Caco-2 (cell line): ENCODE measurements at regions not wholly inside any gene's neighbourhood (a gene's known extent, or its start where the extent isn't known, plus 50 kb on each side); places are given as distances from the start of the nearest gene placed in this dataset.

Experiments used
- BruUV-seq: library from RNA; stranded (reverse); fragments of 400-500 nt; replicated peaks from 2 replicates; lab custom pipeline; 2021; lab: Mats Ljungman, UMichigan
- CTCF ChIA-PET: fragments of 300-600 bp; sonication (Branson Sonifier 250); formaldehyde crosslinking; loops from one replicate; lab custom pipeline; 2022; ENCODE audit warnings: antibody characterized with exemption; lab: Charles Lee
- POLR2A ChIA-PET: fragments of 300-600 bp; sonication (Branson Sonifier 250); formaldehyde crosslinking; loops from one replicate; lab custom pipeline; 2022; ENCODE audit warnings: antibody characterized with exemption; lab: Charles Lee
- DNase-seq, 2 experiments: peaks; one replicate each; pipeline versions ENCODE4 v3.0.0 to v3.0.0-alpha.2; 2020 to 2022
- H3K27me3 ChIP-seq: replicated peaks from 2 replicates; pipeline ENCODE4 v1.6.0; 2011; ENCODE audit warnings: low read length; ENCODE audit not compliant: control insufficient read depth, insufficient read depth
- H3K36me3 ChIP-seq: 2 replicates; pipeline ENCODE4 v1.5.1; 2011; ENCODE audit warnings: low read length; ENCODE audit not compliant: control insufficient read depth, insufficient read depth
- H3K4me1 ChIP-seq: fragments of 250-450 bp; sonication (Bioruptor Pico); 2 replicates; pipeline ENCODE4 v1.5.1; 2020; ENCODE audit warnings: mild to moderate bottlenecking
- H3K4me3 ChIP-seq: 2 replicates; pipeline ENCODE4 v1.5.1; 2011; ENCODE audit warnings: low read depth, mild to moderate bottlenecking, control low read depth, low read length
- H3K9me3 ChIP-seq: fragments of 250-450 bp; sonication (Bioruptor Pico); 2 replicates; pipeline ENCODE4 v1.5.1; 2020; ENCODE audit warnings: mild to moderate bottlenecking, moderate library complexity
- H3K27ac Mint-ChIP-seq: one replicate; pipeline ENCODE4 v1.8.0; 2022; ENCODE audit warnings: mixed read lengths; ENCODE audit not compliant: unreplicated experiment
- H3K27me3 Mint-ChIP-seq: one replicate; pipeline ENCODE4 v1.8.0; 2022; ENCODE audit warnings: mixed read lengths; ENCODE audit not compliant: insufficient read depth, unreplicated experiment
- H3K36me3 Mint-ChIP-seq: one replicate; pipeline ENCODE4 v1.8.0; 2022; ENCODE audit warnings: mild to moderate bottlenecking, mixed read lengths; ENCODE audit not compliant: insufficient read depth, unreplicated experiment
- H3K4me1 Mint-ChIP-seq: one replicate; pipeline ENCODE4 v1.8.0; 2022; ENCODE audit warnings: low read depth, mixed read lengths; ENCODE audit not compliant: unreplicated experiment
- H3K4me3 Mint-ChIP-seq: one replicate; pipeline ENCODE4 v1.8.0; 2022; ENCODE audit warnings: mild to moderate bottlenecking, moderate library complexity, mixed read lengths; ENCODE audit not compliant: unreplicated experiment
- H3K9me3 Mint-ChIP-seq: one replicate; pipeline ENCODE4 v1.8.0; 2022; ENCODE audit warnings: mixed read lengths; ENCODE audit not compliant: unreplicated experiment
- intact Hi-C: fragments of 100-400 bp; cut with micrococcal nuclease; formaldehyde crosslinking; loops from one replicate; pipeline ENCODE4 v1.10.0; 2022; ENCODE audit not compliant: unreplicated experiment
- TF ChIP-seq, protein P1 (sequence below), 2 experiments: fragments of 200-600 bp in 1 of 2; IDR thresholded peaks; 1 replicate in 1 of 2; 2 replicates in 1 of 2; pipeline versions ENCODE4 v1.5.1 to v1.8.0; 2011 to 2022; ENCODE audit warnings: antibody characterized with exemption in 1 of 2, control low read depth in 1 of 2, inconsistent platforms in 1 of 2, low read depth in 1 of 2, low read length in 1 of 2, mild to moderate bottlenecking in 1 of 2, moderate library complexity in 1 of 2; ENCODE audit not compliant: insufficient read depth in 1 of 2, severe bottlenecking in 1 of 2, unreplicated experiment in 1 of 2

- Mint-ChIP-seq H3K27ac (no peak overlapping the region), H3K36me3 (no peaks in the 10 kb centered on the region), H3K4me1 (no peaks in the 10 kb centered on the region), H3K9me3 (no peaks in the 10 kb centered on the region), H3K27me3 (peaks cover 2% of the 10 kb centered on the region), H3K4me3 (no peak overlapping the region)
- no peaks in the 10 kb centered on the region for H3K4me1 ChIP-seq
- BruUV-seq: no TSS peak
- intact Hi-C loops: no loop called here
- no peaks in the 10 kb centered on the region for H3K36me3 ChIP-seq
- TF ChIP-seq, protein P1, sequence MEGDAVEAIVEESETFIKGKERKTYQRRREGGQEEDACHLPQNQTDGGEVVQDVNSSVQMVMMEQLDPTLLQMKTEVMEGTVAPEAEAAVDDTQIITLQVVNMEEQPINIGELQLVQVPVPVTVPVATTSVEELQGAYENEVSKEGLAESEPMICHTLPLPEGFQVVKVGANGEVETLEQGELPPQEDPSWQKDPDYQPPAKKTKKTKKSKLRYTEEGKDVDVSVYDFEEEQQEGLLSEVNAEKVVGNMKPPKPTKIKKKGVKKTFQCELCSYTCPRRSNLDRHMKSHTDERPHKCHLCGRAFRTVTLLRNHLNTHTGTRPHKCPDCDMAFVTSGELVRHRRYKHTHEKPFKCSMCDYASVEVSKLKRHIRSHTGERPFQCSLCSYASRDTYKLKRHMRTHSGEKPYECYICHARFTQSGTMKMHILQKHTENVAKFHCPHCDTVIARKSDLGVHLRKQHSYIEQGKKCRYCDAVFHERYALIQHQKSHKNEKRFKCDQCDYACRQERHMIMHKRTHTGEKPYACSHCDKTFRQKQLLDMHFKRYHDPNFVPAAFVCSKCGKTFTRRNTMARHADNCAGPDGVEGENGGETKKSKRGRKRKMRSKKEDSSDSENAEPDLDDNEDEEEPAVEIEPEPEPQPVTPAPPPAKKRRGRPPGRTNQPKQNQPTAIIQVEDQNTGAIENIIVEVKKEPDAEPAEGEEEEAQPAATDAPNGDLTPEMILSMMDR (IDR thresholded peaks at IDR 0.05; ENCODE audit: insufficient read depth in 1 of 2, low read depth in 1 of 2, low read length in 1 of 2, severe bottlenecking in 1 of 2, unreplicated experiment in 1 of 2): no peak
- no peak for DNase-seq
- no peak overlapping the region for H3K4me3 ChIP-seq
- peaks cover 1% of the 10 kb centered on the region; the same call in 1 of the 2 replicates for H3K27me3 ChIP-seq
- CTCF ChIA-PET: no interaction called here
- POLR2A ChIA-PET: no interaction called here
- no peaks in the 10 kb centered on the region for H3K9me3 ChIP-seq
These were observed 137.6 kb upstream of the VWC2 start for GRCh38 chr7:49635800-49636199.

- intact Hi-C loops: no loop called here
- Mint-ChIP-seq H3K27me3 (peaks cover 2% of the 10 kb centered on the region), H3K36me3 (no peaks in the 10 kb centered on the region), H3K27ac (no peak overlapping the region), H3K4me1 (no peaks in the 10 kb centered on the region), H3K4me3 (no peak overlapping the region), H3K9me3 (no peaks in the 10 kb centered on the region)
- POLR2A ChIA-PET: no interaction called here
- DNase-seq: no peak
- no peak overlapping the region for H3K4me3 ChIP-seq
- TF ChIP-seq, protein P1 (IDR thresholded peaks at IDR 0.05; ENCODE audit: insufficient read depth in 1 of 2, low read depth in 1 of 2, low read length in 1 of 2, severe bottlenecking in 1 of 2, unreplicated experiment in 1 of 2): no peak
- CTCF ChIA-PET: no interaction called here
- peaks cover 1% of the 10 kb centered on the region; the same call in 1 of the 2 replicates for H3K27me3 ChIP-seq
- no peaks in the 10 kb centered on the region for H3K4me1 ChIP-seq
- H3K36me3 ChIP-seq: no peaks in the 10 kb centered on the region
- no peaks in the 10 kb centered on the region for H3K9me3 ChIP-seq
- BruUV-seq: no TSS peak
These were observed 137.0 kb upstream of the VWC2 start for GRCh38 chr7:49636400-49636799.

DNA sequence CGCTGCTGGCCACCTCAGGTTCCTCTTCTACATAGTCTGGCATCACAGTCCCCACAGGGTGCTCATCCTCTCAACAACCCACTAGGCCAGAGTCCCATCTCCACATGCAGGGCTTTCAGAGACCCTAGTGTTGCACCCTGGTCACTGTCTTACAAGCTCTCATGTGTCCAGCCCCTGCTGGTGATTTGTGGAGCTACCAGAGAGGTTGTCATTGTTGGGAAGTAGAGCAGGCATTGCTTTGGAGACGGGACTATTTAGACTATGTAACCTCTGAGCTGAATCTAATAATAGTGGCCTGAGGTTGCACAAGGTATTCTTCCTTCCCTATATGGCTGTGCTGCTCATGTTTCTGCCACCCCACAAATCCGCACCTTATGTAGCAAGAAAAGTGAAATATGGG is 135.3 kb upstream of the VWC2 start:
- Histone ChIP-seq H3K4me3 (no peak overlapping the region), H3K9me3 (no peaks in the 10 kb centered on the region), H3K36me3 (no peaks in the 10 kb centered on the region), H3K27me3 (peaks cover 1% of the 10 kb centered on the region; the same call in 1 of the 2 replicates), H3K4me1 (no peaks in the 10 kb centered on the region)
- DNase-seq: no peak
- POLR2A ChIA-PET: interaction anchor here (0.6 kb wide), 1 partner anchor 115 kb away, joined by 3 read pairs; no protein-coding TSS in a partner anchor
- peaks cover 2% of the 10 kb centered on the region for H3K27me3 Mint-ChIP-seq
- no peak overlapping the region for H3K27ac Mint-ChIP-seq
- BruUV-seq: no TSS peak
- no peak overlapping the region for H3K4me3 Mint-ChIP-seq
- intact Hi-C loops: no loop called here
- no peaks in the 10 kb centered on the region for H3K4me1 Mint-ChIP-seq
- TF ChIP-seq, protein P1 (IDR thresholded peaks at IDR 0.05; ENCODE audit: insufficient read depth in 1 of 2, low read depth in 1 of 2, low read length in 1 of 2, severe bottlenecking in 1 of 2, unreplicated experiment in 1 of 2): no peak
- H3K9me3 Mint-ChIP-seq: no peaks in the 10 kb centered on the region
- no peaks in the 10 kb centered on the region for H3K36me3 Mint-ChIP-seq
- CTCF ChIA-PET: no interaction called here
